SKM-1 (cell line): ENCODE measurements at regions not wholly inside any gene's neighbourhood (a gene's known extent, or its start where the extent isn't known, plus 50 kb on each side); places are given as distances from the start of the nearest gene placed in this dataset.

Source experiments
- DNase-seq: peaks from one replicate; lab custom pipeline; 2025; ENCODE audit not compliant: unreplicated experiment; lab: John Stamatoyannopoulos, UW

- peak; percentile 6 for DNase-seq
Observed at GRCh38 chr11:123261345-123262106, 66.5 kb upstream of the CLMP start.

- no peak for DNase-seq
Observed at GRCh38 chr11:123260511-123261211, 65.6 kb upstream of the CLMP start.

GRCh38 chr11:123258877-123259276, 63.8 kb upstream of the CLMP start:
- no peak for DNase-seq

DNA sequence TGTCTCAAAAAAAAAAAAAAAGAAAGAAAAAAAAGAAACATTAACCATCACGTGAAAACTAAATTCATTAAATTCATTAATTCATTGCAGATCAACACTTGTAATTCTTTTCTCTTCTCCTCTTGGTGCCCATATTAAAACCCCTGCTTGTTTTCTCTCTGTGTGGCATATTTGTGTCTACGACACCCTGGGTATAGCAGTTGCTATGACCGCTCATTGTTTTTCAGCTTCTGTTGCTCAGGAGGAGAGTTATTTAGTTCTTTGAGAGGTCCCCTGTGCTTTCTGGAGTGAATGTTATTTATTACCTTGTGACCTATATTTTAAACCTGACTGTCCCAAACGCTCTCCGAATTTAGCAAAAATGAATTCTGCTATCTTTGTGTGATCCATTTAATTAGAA, 62.3 kb upstream of the CLMP start:
- DNase-seq, result no peak

- no peak for DNase-seq
Observed at GRCh38 chr11:123255909-123256308, 60.9 kb upstream of the CLMP start.

DNA sequence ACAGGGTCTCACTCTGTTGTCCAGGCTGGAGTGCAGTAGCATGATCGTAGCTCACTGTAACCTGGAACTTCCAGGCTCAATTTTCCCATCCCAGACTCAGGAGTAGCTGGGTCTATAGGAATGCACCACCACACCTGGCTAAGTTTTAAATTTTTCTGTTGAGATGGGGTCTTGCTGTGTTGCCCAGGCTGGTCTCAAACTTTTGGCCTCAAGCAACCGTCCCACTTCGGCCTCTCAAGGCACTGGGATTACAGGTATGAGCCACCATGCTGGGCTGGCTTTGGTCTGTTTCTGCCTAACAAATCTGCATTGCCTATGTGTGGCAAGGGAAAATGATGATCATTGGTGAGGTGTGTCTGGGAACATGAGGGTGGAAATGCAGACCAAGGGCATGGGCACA, 59.3 kb upstream of the CLMP start:
- no peak for DNase-seq

DNA sequence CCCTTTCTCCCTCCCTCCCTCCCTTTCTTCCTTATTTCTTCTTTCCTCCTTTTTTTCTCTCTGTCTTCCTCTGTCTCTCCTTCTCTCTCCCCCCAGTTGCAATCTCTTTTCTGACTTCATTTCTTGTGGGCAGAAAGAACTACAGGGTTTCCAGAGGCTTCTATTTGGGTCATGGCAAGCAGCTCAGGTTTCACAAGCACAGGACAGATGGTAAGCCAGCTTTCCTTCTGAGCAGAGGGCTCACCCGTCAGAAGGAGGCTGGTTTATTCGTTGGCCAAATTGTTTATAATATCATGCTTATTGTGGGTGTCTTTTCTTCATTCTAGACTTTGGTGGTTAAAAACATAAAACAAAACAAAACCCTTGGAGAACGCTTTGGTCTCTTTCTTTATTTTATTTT, 58.9 kb upstream of the CLMP start:
- DNase-seq, result no peak

GRCh38 chr11:123253223-123253622, 58.2 kb upstream of the CLMP start:
- DNase-seq, result no peak

GRCh38 chr11:123251657-123252344, 56.8 kb upstream of the CLMP start:
- DNase-seq, result no peak

DNA sequence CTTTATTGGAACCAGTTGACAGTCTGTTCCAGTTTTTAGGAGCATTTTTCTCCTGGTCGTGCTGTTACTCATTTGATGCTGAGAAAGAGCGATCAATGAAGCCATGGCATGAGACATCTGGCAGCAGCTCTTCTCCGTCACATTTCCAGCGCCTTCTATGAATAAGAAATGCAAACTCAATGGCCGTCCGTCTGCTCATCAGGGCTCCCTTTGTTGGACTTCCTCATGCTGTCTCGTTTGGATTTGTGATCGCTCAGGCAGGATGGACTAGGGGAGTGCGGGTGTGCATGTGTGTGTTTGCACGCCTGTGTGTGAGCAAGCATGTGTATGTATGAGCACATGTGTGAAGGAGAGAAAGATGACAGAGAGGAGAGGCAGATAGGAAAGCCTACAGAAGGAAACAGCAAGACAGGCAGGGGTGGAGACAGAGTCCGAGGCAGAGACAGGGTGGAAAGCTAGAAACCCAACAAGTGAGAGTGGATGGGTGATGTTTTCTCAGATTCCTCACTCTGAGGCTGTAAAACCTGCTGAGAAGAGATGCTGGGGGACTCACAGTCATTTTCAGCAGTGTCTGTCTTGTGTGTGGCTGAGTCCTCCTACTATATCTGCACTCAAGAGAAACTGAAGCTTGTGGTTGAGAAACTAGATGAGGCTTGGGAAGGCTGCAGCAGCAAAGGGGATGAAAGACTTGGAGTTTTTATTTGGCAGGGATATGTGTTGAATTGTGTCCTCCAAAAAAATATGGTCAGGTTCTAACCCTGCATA, 56.0 kb upstream of the CLMP start:
- DNase-seq, result no peak

- DNase-seq, result no peak
Observed at GRCh38 chr11:123249354-123249753, 54.3 kb upstream of the CLMP start.

GRCh38 chr11:123247813-123248379, 52.8 kb upstream of the CLMP start:
- no peak for DNase-seq

- DNase-seq, result no peak
Observed at GRCh38 chr11:123247496-123247799, 52.4 kb upstream of the CLMP start.

DNA sequence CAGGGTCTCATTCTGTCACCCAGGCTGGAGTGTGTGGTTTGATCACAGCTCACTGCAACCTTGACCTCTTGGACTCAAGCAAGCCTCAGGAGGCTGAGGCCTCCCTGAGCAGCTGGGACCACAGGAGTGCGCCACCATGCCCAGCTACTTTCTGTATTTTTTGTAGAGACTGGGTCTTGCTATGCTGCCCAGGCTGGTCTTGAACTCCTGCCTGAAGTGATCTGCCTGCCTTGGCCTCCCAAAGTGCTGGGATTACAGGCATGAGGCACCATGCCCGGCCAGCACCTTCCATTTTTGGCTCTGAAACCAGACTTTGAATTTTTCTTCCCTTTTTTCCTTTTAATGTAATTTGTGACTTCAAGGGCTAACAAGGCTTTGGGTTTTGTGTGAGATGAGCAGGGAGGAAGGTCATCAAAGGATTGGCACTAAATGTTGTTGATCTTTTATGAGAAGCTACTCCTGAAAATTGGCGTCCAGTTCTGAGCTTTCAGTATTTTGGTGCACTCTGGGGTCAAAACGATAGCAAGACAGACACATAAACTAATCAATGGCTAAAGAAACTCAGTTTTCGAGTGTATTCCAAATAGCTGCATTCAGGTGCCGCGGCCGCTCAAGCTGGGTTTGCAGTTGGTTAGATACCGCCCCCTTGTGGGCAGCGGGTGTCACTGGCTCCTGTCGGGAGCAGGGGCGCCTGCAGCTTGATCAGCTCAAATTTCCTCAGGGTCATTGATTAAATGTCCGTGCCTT, 51.9 kb upstream of the CLMP start:
- DNase-seq, result peak; percentile 41

GRCh38 chr11:123245567-123245966, 50.5 kb upstream of the CLMP start:
- no peak for DNase-seq
